AG20443 (cell line): ENCODE measurements at regions not wholly inside any gene's neighbourhood (a gene's known extent, or its start where the extent isn't known, plus 50 kb on each side); places are given as distances from the start of the nearest gene placed in this dataset.
A peak's percentile ranks its signal among the peaks of the same experiment; 100 is the strongest.

Experiments
- DNase-seq: peaks from one replicate; pipeline ENCODE4 v3.0.0; 2012; ENCODE audit warnings: low spot score, mixed read lengths

DNA sequence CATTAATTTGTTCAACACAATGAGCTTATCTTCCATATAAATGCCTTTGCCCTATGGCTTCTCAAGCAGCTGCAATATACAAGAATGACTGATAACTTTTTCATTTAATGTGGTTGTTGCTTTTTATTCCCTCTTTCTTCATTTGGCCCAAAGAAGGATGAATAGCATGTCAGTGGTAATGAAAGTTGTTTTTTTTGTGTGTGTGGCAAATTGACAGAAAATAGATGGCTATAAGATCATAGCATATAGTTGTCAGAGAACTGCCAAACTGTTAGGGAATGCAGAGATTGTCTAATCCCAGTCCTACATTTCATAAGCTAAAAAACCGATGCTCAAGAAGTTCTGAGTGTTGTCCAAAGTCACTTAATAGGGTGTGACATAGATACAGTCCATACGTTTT lies 244.3 kb downstream of the ACTR3 start:
- no peak for DNase-seq

DNA sequence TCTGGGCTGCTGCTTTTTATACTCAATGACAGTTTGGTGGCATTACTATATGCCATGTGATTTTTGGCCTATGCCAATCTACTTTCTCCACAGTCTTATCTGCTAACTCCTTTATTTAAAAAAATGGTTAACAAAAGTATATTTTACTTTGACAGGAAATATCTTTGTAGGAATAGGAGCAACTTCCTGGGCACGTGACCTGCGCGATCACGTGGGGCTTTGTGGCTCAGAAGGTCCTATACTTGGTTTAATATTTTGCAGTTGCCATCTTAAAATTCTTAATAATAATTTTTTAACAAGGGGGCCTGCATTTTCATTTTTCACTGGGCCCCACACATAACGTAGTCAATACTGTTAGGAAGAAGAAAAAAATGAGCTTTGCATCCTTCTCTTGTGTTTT lies 249.7 kb downstream of the ACTR3 start:
- no peak for DNase-seq

- no peak for DNase-seq
Measured at GRCh38 chr2:114156366-114157056, 266.6 kb downstream of the ACTR3 start.

DNA sequence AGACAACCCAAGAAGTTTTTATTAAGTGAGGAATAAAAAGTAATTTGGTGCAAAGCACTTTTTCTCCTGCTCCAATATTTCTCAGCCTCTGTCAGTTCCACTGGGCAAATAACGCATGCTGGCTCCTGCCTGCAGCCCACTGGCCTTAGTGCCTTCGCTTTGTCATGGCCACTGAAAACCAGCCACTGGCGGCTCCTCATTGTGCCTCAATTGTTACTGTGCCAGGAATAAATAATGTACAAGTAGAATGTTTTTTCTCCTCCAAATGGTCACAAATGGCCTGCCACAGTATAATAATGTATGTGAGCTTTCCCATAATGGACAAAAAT lies 267.1 kb downstream of the ACTR3 start:
- DNase-seq: no peak

DNA sequence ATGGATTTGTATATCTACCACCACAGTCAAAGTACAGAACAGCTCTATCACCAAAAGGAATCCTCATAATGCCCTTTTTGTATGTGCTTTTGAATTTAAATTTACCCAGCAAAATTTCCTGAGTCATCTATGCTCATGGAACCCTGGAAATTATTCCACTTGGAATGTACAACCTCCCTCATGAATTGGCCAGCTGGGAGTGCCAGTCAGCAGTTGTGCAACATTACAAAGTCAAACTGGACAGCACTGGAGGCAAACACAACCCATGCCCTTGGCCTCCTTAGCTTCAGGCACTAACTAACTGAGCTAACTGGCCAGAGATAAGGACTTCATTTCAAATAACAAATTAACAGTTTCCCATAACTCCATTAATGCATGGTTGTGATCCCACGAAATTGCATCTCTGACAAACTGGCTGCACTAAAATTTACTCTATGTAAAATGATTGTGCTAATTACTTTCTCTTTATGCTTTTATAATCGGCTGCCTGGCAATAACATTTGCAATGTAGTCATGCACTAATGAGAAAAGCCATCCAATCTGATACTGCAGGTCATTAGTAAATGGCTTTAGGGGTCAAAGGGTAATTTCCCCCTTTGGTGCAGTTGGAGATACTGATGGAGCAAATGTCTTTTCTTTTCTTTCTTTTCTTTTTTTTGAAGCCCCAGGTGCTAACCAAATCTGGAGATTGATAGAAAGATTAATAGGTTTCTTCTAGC lies 270.5 kb downstream of the ACTR3 start:
- DNase-seq: no peak

- no peak for DNase-seq
Measured at GRCh38 chr2:114161371-114161770, 271.5 kb downstream of the ACTR3 start.

DNA sequence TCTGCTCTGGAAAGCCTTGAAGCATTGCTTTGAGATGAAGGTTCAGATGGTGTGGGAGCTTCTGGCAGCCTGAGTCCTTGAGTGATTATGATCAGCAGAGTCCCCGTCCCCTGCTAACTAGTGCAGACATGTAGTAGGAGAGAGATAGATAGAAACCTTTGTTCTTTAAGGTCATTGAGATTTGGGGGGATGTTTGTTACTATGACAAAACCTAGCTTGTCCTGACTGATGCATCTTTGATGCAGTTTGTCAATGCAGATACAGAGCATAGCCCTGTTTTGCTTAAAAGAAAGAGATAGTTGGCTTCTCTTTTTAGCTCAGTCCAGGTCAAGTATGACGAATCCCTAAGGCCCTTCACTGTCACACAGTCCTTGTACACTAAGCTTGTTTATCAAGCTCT lies 274.6 kb upstream of the DPP10 start:
- DNase-seq: no peak

- DNase-seq: no peak
Measured at GRCh38 chr2:114170070-114170469, 272.4 kb upstream of the DPP10 start.

DNA sequence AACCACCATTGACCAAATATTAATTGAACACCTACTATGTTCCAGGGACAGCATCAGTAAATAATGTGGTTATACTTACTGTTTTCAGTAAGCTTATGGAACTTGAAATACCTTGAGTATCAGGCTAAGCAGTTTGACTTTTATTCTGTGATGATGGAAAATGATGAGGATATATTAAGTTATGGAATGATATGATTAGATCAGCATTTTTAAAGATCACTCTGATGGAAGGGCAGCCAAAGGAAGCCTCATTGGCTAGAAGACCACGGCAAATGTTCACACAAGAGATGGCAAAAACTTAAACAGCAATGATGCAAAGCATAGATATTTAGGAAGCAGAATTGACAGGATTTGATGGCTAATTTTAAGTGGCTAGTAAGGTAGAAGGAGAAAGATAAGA lies 266.9 kb upstream of the DPP10 start:
- no peak for DNase-seq

- no peak for DNase-seq
Measured at GRCh38 chr2:114185501-114185900, 256.9 kb upstream of the DPP10 start.

- DNase-seq: peak; percentile 9
Measured at GRCh38 chr2:114192362-114192761, 250.1 kb upstream of the DPP10 start.

GRCh38 chr2:114201781-114202180 lies 240.7 kb upstream of the DPP10 start:
- no peak for DNase-seq

DNA sequence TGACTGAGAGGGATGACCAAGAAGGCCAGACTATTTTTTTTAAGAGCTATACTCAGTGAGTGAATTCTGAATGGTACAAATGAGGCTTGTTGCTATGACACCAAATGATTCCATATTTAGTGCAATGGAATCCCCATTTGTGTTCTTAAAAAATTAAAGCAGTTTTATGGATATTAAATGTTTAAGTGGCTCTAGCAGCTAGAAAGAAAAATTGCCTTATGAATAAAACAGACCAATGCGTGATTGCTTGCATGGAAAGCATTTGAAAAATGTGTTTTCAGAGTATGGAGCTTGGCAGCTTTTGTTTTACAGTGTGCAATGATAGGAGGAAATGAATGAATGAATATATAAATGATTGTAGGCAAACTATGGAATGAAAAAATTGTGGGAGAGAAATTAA lies 238.8 kb upstream of the DPP10 start:
- DNase-seq: no peak

DNA sequence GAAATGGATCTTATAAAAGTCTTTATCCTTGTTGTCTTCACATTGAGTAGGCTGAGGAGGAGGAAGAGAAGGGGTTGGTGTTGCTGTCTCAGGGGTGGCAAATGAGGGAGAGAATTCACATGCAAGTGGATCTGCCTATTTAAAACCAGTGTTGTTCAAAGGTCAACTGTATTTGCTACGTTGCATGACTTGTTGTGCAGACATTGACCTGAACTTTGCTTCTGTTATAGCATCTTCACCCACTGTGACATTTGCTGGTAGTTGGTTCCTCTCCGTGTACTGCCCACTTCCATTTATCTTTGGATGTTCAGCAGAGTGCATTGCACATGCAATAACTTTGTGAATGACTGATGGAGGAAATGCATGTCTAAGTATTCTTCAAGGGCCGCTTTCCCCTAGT lies 228.6 kb upstream of the DPP10 start:
- DNase-seq: no peak

GRCh38 chr2:114218383-114218782 lies 224.1 kb upstream of the DPP10 start:
- no peak for DNase-seq

GRCh38 chr2:114219456-114219855 lies 223.0 kb upstream of the DPP10 start:
- DNase-seq: no peak

DNA sequence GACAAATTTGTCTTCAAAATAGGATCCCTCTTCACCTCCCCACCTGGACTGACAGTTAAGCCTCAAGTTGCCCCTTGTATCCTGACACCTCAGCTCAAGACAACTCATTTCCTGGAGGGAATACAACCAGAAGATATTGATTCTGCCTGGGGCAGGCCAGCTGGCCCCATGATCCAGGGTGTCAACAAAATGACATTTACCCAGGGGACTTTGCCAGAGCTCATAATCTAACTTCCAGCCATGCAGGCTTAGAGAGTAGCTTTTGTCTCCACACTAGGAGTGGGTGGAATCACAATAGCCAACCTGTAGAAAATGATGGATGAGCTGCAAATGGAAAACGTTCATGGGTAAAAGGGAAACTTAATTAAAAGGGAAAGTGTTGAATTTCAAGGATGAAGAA lies 220.1 kb upstream of the DPP10 start:
- DNase-seq: no peak

DNA sequence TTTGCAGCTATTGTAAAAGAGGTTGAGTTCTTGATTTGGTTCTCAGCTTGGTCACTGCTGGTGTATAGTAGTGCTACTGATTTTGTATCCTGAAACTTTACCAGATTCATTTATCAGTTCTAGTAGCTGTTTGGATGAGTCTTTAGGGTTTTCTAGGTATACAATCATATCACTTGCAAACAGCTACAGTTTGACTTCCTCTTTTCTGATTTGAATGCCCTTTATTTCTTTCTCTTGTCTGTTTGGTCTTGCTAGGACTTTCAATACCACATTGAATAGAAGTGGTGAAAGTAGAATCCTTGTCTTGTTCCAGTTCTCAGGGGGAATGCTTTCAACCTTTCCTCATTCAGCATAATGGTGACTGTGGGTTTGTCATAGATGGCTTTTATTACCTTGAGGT lies 210.5 kb upstream of the DPP10 start:
- DNase-seq: no peak

DNA sequence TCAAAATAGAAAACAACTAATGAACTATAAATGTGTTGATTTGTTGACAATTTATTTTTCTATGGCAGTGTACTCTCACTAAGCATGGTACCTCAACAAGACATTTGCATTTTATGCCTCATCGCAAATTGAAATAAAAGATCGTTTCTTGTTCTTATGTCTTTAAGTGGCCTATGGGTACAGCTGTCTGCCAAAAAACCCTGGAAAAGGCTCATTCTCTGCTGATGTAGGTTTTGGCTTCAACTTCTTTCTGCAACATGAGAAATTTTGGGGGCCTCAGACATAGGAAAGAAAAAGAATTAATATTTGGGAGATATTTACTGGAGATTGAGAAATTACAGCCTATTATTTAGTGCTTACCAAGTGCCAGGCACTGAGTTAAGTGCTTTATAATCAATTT lies 205.1 kb upstream of the DPP10 start:
- no peak for DNase-seq

GRCh38 chr2:114238910-114239559 lies 203.4 kb upstream of the DPP10 start:
- no peak for DNase-seq

GRCh38 chr2:114248648-114249047 lies 193.8 kb upstream of the DPP10 start:
- DNase-seq: no peak

DNA sequence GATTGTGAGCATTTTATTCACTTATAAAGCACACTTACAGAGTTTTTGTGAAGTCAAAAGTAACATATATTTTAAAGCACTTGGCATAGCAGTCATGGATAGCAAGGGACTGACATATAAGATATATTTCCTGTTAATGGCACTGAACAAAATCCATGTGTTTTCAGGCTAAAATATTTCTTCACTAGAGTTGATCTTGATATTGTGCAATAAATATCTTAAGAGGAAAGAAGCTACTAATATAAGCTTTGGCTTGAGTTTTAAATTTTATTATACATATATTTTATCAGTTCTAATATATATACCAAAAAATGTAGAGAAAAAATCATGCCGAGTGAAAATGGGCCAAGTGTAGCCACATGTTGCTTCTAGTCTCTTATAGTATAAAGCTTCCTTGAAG lies 189.7 kb upstream of the DPP10 start:
- no peak for DNase-seq

DNA sequence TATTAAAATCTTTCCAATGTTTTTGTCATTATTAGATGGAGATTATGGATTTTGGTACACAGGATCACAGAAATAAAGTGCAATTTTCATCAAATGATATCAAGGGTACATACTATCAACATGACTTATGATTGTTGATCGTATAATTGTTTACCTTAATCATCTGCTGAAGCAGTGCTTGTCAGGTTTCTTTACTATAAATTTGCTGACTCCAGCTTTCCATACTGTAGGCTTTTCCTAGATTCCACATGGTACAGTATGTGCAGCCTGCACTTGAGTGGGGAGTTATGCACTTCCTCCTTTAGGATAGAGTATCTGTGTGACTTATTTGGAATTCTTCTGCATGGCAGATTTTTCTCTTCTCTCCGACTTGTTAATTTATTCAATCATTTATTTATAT lies 187.6 kb upstream of the DPP10 start:
- no peak for DNase-seq

DNA sequence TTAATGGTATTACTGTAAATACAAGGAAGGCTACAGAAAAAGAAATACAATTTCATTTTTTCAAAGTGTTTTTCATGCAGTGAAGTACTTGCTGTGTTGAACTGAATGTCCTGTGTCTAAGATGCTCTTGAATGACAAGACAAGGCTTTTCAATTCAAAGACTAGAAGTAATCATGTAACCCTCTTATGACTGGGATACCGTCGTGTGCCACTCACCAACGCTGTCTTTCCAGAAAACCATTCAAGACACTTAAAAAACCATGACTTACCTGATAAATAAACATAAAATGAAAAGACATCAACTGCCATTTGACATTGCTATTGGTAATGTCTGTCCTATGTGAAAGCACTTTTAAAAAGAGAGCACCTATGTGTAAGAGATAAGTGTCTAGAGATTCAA lies 183.1 kb upstream of the DPP10 start:
- no peak for DNase-seq
